ENCODE measurements at regions not wholly inside any gene's neighbourhood (a gene's known extent, or its start where the extent isn't known, plus 50 kb on each side); places are given as distances from the start of the nearest gene placed in this dataset.

GRCh38 chr16:86998196-86999001 lies 318.8 kb downstream of the C16orf95 start:
- H2AFZ ChIP-seq = no peak overlapping the region
- H3K9me2 ChIP-seq (ENCODE audit: insufficient read depth) = no peaks in the 10 kb centered on the region
- H3K27ac ChIP-seq = no peak overlapping the region
- in situ Hi-C loops (cut with MboI) = no loop called here
- no peak for DNase-seq
- H3K4me1 ChIP-seq (ENCODE audit: insufficient read depth) = peaks cover 14% of the 10 kb centered on the region
- H3K27me3 ChIP-seq (replicated peaks; ENCODE audit: insufficient read depth) = peaks cover 31% of the 10 kb centered on the region
- no peak for TF ChIP-seq EZH2phosphoT487 (IDR thresholded peaks at IDR 0.05; ENCODE audit: insufficient read depth, low read depth)
- no peak for TF ChIP-seq EZH2 (IDR thresholded peaks at IDR 0.05; ENCODE audit: insufficient read depth, poor library complexity, severe bottlenecking)
- no peaks in the 10 kb centered on the region for H3K9me3 ChIP-seq (ENCODE audit: low read depth)
- no peaks in the 10 kb centered on the region for H4K20me1 ChIP-seq (ENCODE audit: insufficient read depth)
- no peak overlapping the region for H3K4me2 ChIP-seq (ENCODE audit: unreplicated experiment)
- H3K9ac ChIP-seq = no peak overlapping the region
- no peaks in the 10 kb centered on the region for H3K36me3 ChIP-seq (ENCODE audit: low read depth)
- peaks cover 4% of the 10 kb centered on the region; the same call in 1 of the 2 replicates for H3F3A ChIP-seq (ENCODE audit: insufficient read depth)
- H3K79me2 ChIP-seq (ENCODE audit: insufficient read depth) = no peaks in the 10 kb centered on the region
- 75 to 79% methylated on average over 20 to 21 of the region's 21 CpGs for WGBS, 2 experiments (ENCODE audit: low coverage in 1 of 2, low lambda C conversion rate in 2 of 2, missing lambda C conversion rate in 2 of 2)
- H3K4me3 ChIP-seq = no peak overlapping the region

DNA sequence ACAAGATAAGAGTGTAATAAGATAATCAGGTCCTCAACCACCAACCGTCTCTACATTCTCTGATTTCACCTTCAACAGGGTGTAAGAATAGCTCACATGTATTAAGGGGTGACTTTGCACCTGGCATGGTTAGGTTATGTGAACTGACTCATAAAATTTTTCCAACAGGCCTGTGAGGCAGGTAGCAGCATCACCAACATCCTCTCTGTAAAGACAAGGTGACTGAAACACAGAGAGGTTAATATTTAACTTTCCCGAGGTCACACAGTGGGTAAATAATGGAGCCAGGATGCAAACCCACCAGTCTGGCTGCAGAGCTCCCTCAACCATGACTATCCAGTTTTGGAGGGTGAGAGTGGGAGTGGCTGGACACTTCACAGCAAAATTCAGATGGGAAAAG lies 317.2 kb downstream of the C16orf95 start:
- no peak for TF ChIP-seq EZH2 (IDR thresholded peaks at IDR 0.05; ENCODE audit: insufficient read depth, poor library complexity, severe bottlenecking)
- TF ChIP-seq EZH2phosphoT487 (IDR thresholded peaks at IDR 0.05; ENCODE audit: insufficient read depth, low read depth) = no peak
- WGBS, 2 experiments (ENCODE audit: low coverage in 1 of 2, low lambda C conversion rate in 2 of 2, missing lambda C conversion rate in 2 of 2) = 0 to 2% methylated on average over 2 of the region's 2 CpGs
- peaks cover 34% of the 10 kb centered on the region for H3K27me3 ChIP-seq (replicated peaks; ENCODE audit: insufficient read depth)
- DNase-seq = no peak
- no peaks in the 10 kb centered on the region for H3K36me3 ChIP-seq (ENCODE audit: low read depth)
- H3F3A ChIP-seq (ENCODE audit: insufficient read depth) = no peaks in the 10 kb centered on the region
- no peaks in the 10 kb centered on the region for H4K20me1 ChIP-seq (ENCODE audit: insufficient read depth)
- no peak overlapping the region for H3K4me2 ChIP-seq (ENCODE audit: unreplicated experiment)
- H2AFZ ChIP-seq = no peak overlapping the region
- H3K4me1 ChIP-seq (ENCODE audit: insufficient read depth) = peaks cover 5% of the 10 kb centered on the region; the same call in 1 of the 2 replicates
- in situ Hi-C loops (cut with MboI) = no loop called here
- H3K9ac ChIP-seq = no peak overlapping the region
- H3K4me3 ChIP-seq = no peak overlapping the region
- no peaks in the 10 kb centered on the region for H3K9me2 ChIP-seq (ENCODE audit: insufficient read depth)
- no peak overlapping the region for H3K27ac ChIP-seq
- H3K79me2 ChIP-seq (ENCODE audit: insufficient read depth) = no peaks in the 10 kb centered on the region
- no peaks in the 10 kb centered on the region for H3K9me3 ChIP-seq (ENCODE audit: low read depth)

DNA sequence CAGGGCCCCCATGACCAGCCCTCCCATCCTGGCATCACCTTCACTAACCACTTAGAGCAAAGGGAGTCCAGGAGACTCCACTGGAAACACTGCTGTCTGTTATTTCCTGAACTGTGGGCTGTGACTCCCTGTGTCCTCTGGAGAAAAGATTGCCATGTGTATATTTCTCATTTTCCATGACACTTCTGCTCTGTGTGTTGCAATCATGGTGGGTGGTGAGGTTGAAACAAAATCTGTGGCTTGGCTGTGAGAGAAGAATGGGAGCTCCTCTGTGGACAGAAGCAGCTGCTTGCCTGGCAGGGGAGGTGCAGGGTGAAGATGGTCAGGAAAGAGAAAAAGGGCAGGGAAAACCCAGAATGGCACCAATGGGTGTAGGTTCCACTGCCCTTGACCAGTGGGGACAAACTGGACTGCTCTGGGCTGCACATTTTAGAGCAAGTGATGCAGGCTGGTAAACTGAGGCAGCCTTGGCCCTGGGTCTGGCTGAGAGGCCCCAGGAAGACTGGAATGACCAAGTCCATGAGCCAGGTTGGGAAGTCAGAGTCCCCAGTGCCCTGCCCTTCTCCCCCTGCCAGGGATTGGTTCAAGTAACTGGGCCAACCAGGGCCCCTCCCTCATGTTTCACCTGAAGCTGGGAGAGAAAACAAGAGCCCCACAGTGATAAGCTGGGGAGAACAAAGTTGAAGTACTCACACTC lies 314.3 kb downstream of the C16orf95 start:
- H3K9me3 ChIP-seq (ENCODE audit: low read depth) = no peaks in the 10 kb centered on the region
- no peak overlapping the region for H3K27ac ChIP-seq

DNA sequence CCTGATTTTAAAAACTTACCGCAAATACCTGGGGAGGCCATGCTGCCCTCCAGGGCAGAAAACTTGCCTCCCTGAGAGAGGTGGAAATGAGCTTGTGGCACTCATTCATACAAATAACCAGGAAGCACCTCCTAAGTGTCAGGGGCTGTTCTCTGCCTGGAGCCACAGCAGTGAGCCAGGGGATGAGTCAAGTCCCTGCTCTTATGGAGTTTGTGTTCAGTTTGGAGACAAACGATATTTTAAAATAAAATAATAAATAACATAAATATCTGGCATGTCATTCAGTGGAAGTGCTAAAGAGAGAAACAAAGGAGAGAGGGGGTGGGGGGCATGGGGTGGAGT lies 313.8 kb downstream of the C16orf95 start:
- no peak overlapping the region for H3K27ac ChIP-seq
- H3K27me3 ChIP-seq (replicated peaks; ENCODE audit: insufficient read depth) = peaks cover 38% of the 10 kb centered on the region
- no peaks in the 10 kb centered on the region for H3K4me1 ChIP-seq (ENCODE audit: insufficient read depth)
- H3K4me3 ChIP-seq = no peak overlapping the region
- in situ Hi-C loops (cut with MboI) = no loop called here
- WGBS, 2 experiments (ENCODE audit: low coverage in 1 of 2, low lambda C conversion rate in 2 of 2, missing lambda C conversion rate in 2 of 2) = 50 to 52% methylated on average over 2 of the region's 2 CpGs
- no peaks in the 10 kb centered on the region for H4K20me1 ChIP-seq (ENCODE audit: insufficient read depth)
- no peaks in the 10 kb centered on the region for H3K9me3 ChIP-seq (ENCODE audit: low read depth)
- H3F3A ChIP-seq (ENCODE audit: insufficient read depth) = no peaks in the 10 kb centered on the region
- peak; percentile 34 for DNase-seq
- H2AFZ ChIP-seq = no peak overlapping the region
- H3K9me2 ChIP-seq (ENCODE audit: insufficient read depth) = no peaks in the 10 kb centered on the region
- H3K79me2 ChIP-seq (ENCODE audit: insufficient read depth) = no peaks in the 10 kb centered on the region
- no peaks in the 10 kb centered on the region for H3K36me3 ChIP-seq (ENCODE audit: low read depth)
- H3K4me2 ChIP-seq (ENCODE audit: unreplicated experiment) = no peak overlapping the region
- TF ChIP-seq EZH2phosphoT487 (IDR thresholded peaks at IDR 0.05; ENCODE audit: insufficient read depth, low read depth) (no peak), EZH2 (IDR thresholded peaks at IDR 0.05; ENCODE audit: insufficient read depth, poor library complexity, severe bottlenecking) (no peak)
- H3K9ac ChIP-seq = no peak overlapping the region

More for the DNA sequence above, 314.3 kb downstream of the C16orf95 start:
- H3K9me2 ChIP-seq (ENCODE audit: insufficient read depth) = no peaks in the 10 kb centered on the region
- TF ChIP-seq EZH2 (IDR thresholded peaks at IDR 0.05; ENCODE audit: insufficient read depth, poor library complexity, severe bottlenecking) (no peak), EZH2phosphoT487 (IDR thresholded peaks at IDR 0.05; ENCODE audit: insufficient read depth, low read depth) (no peak)
- no peaks in the 10 kb centered on the region for H3F3A ChIP-seq (ENCODE audit: insufficient read depth)
- no peak overlapping the region for H2AFZ ChIP-seq
- no peak overlapping the region for H3K9ac ChIP-seq
- H4K20me1 ChIP-seq (ENCODE audit: insufficient read depth) = no peaks in the 10 kb centered on the region
- no peaks in the 10 kb centered on the region for H3K4me1 ChIP-seq (ENCODE audit: insufficient read depth)
- in situ Hi-C loops (cut with MboI) = no loop called here
- H3K27me3 ChIP-seq (replicated peaks; ENCODE audit: insufficient read depth) = peaks cover 36% of the 10 kb centered on the region
- H3K4me2 ChIP-seq (ENCODE audit: unreplicated experiment) = no peak overlapping the region
- H3K36me3 ChIP-seq (ENCODE audit: low read depth) = no peaks in the 10 kb centered on the region
- DNase-seq = peak; percentile 62
- no peaks in the 10 kb centered on the region for H3K79me2 ChIP-seq (ENCODE audit: insufficient read depth)
- no peak overlapping the region for H3K4me3 ChIP-seq

Measured in GM23248 (cell line).